ENCODE measurements at regions not wholly inside any gene's neighbourhood (a gene's known extent, or its start where the extent isn't known, plus 50 kb on each side); places are given as distances from the start of the nearest gene placed in this dataset.
"Not testable (repeated sequence)": the region's sequence is repeated elsewhere in the genome, so short reads cannot be mapped to it uniquely, and the experiment has no call there.

GRCh38 chr1:146710838-146711521, 227.1 kb upstream of the NBPF12 start:
- not testable (repeated sequence) for H2AFZ ChIP-seq; H3K36me3 ChIP-seq (ENCODE audit: insufficient read depth); H3K27me3 ChIP-seq (ENCODE audit: insufficient read depth); H3K27ac Mint-ChIP-seq; H3F3A ChIP-seq (replicated peaks; ENCODE audit: low read depth); H3K79me2 ChIP-seq (replicated peaks; ENCODE audit: insufficient read depth); H3K27me3 Mint-ChIP-seq (ENCODE audit: insufficient read depth, low read depth, poor library complexity); H3K4me1 Mint-ChIP-seq; H3K9me2 ChIP-seq (ENCODE audit: insufficient read depth); H3K9me3 Mint-ChIP-seq; H3K36me3 Mint-ChIP-seq (ENCODE audit: low read depth); H3K27ac ChIP-seq (ENCODE audit: low read depth); H3K4me2 ChIP-seq; H3K4me3 Mint-ChIP-seq; H3K4me1 ChIP-seq (ENCODE audit: insufficient read depth); H3K4me3 ChIP-seq; H4K20me1 ChIP-seq (replicated peaks; ENCODE audit: insufficient read depth)
- DNase-seq (ENCODE audit: low spot score): peak; percentile 79
- peak; percentile 93 for ATAC-seq
- TF ChIP-seq CTCF (conservative IDR thresholded peaks at IDR 0.05; ENCODE audit: low read depth in 2 of 2): peak; percentile 32 to 49

GRCh38 chr1:146709302-146709701, 228.8 kb upstream of the NBPF12 start:
- H3K27ac Mint-ChIP-seq; H3K9me3 Mint-ChIP-seq; DNase-seq (ENCODE audit: low spot score); H3K27ac ChIP-seq (ENCODE audit: low read depth); H3K79me2 ChIP-seq (replicated peaks; ENCODE audit: insufficient read depth); H3K4me3 ChIP-seq; H3F3A ChIP-seq (replicated peaks; ENCODE audit: low read depth); H2AFZ ChIP-seq; H3K36me3 ChIP-seq (ENCODE audit: insufficient read depth); H3K27me3 Mint-ChIP-seq (ENCODE audit: insufficient read depth, low read depth, poor library complexity); H3K9me2 ChIP-seq (ENCODE audit: insufficient read depth); H3K4me1 Mint-ChIP-seq; H3K4me2 ChIP-seq; H3K36me3 Mint-ChIP-seq (ENCODE audit: low read depth); H3K4me3 Mint-ChIP-seq; H3K27me3 ChIP-seq (ENCODE audit: insufficient read depth); H4K20me1 ChIP-seq (replicated peaks; ENCODE audit: insufficient read depth); H3K4me1 ChIP-seq (ENCODE audit: insufficient read depth): not testable (repeated sequence)
- peak; percentile 15; the same call in 1 of the 3 replicates for ATAC-seq

GRCh38 chr1:146704162-146704724, 233.9 kb upstream of the NBPF12 start:
- not testable (repeated sequence) for H2AFZ ChIP-seq; DNase-seq (ENCODE audit: low spot score); H3K4me2 ChIP-seq; H3K79me2 ChIP-seq (replicated peaks; ENCODE audit: insufficient read depth); H3K27ac ChIP-seq (ENCODE audit: low read depth); H3F3A ChIP-seq (replicated peaks; ENCODE audit: low read depth); H3K27me3 Mint-ChIP-seq (ENCODE audit: insufficient read depth, low read depth, poor library complexity); H3K9me2 ChIP-seq (ENCODE audit: insufficient read depth); H3K4me1 ChIP-seq (ENCODE audit: insufficient read depth); H3K4me3 Mint-ChIP-seq; H3K36me3 ChIP-seq (ENCODE audit: insufficient read depth); H3K4me1 Mint-ChIP-seq; H3K36me3 Mint-ChIP-seq (ENCODE audit: low read depth); H4K20me1 ChIP-seq (replicated peaks; ENCODE audit: insufficient read depth); H3K27me3 ChIP-seq (ENCODE audit: insufficient read depth); H3K9me3 Mint-ChIP-seq; H3K4me3 ChIP-seq; H3K27ac Mint-ChIP-seq
- peak; percentile 91 for ATAC-seq

- H2AFZ ChIP-seq; H3K4me1 Mint-ChIP-seq; H3K9me2 ChIP-seq (ENCODE audit: insufficient read depth); H3K4me2 ChIP-seq; H3K27me3 Mint-ChIP-seq (ENCODE audit: insufficient read depth, low read depth, poor library complexity); H3K36me3 Mint-ChIP-seq (ENCODE audit: low read depth); H3K9me3 Mint-ChIP-seq; H3F3A ChIP-seq (replicated peaks; ENCODE audit: low read depth); H3K4me3 Mint-ChIP-seq; H3K27me3 ChIP-seq (ENCODE audit: insufficient read depth); H4K20me1 ChIP-seq (replicated peaks; ENCODE audit: insufficient read depth); H3K27ac Mint-ChIP-seq; H3K36me3 ChIP-seq (ENCODE audit: insufficient read depth); H3K4me1 ChIP-seq (ENCODE audit: insufficient read depth); H3K4me3 ChIP-seq; H3K79me2 ChIP-seq (replicated peaks; ENCODE audit: insufficient read depth): not testable (repeated sequence)
- 0 out of 2 replicates have a peak overlapping the region, but pooled peaks have one; percentile 63 for H3K27ac ChIP-seq (ENCODE audit: low read depth)
- ATAC-seq (peak; percentile 89), DNase-seq (ENCODE audit: low spot score) (peak; percentile 37)
These were observed 236.8 kb upstream of the NBPF12 start for GRCh38 chr1:146701320-146701719.

- not testable (repeated sequence) for H3K4me2 ChIP-seq; ATAC-seq; H3K27ac ChIP-seq (ENCODE audit: low read depth); H2AFZ ChIP-seq; H3K9me2 ChIP-seq (ENCODE audit: insufficient read depth); H3K4me3 ChIP-seq; H4K20me1 ChIP-seq (replicated peaks; ENCODE audit: insufficient read depth); H3K27me3 ChIP-seq (ENCODE audit: insufficient read depth); H3K27ac Mint-ChIP-seq; H3K27me3 Mint-ChIP-seq (ENCODE audit: insufficient read depth, low read depth, poor library complexity); H3K4me3 Mint-ChIP-seq; DNase-seq (ENCODE audit: low spot score); H3K4me1 Mint-ChIP-seq; H3K36me3 Mint-ChIP-seq (ENCODE audit: low read depth); H3K36me3 ChIP-seq (ENCODE audit: insufficient read depth); H3K79me2 ChIP-seq (replicated peaks; ENCODE audit: insufficient read depth); H3K9me3 Mint-ChIP-seq; H3K4me1 ChIP-seq (ENCODE audit: insufficient read depth); H3F3A ChIP-seq (replicated peaks; ENCODE audit: low read depth)
These were observed 242.7 kb upstream of the NBPF12 start for GRCh38 chr1:146695388-146695787.

- not testable (repeated sequence) for H3K9me2 ChIP-seq (ENCODE audit: insufficient read depth); DNase-seq (ENCODE audit: low spot score); H3K27me3 Mint-ChIP-seq (ENCODE audit: insufficient read depth, low read depth, poor library complexity); H3K27ac ChIP-seq (ENCODE audit: low read depth); H3K27me3 ChIP-seq (ENCODE audit: insufficient read depth); H3K36me3 ChIP-seq (ENCODE audit: insufficient read depth); H3K4me3 ChIP-seq; ATAC-seq; H3K4me1 Mint-ChIP-seq; H3K4me3 Mint-ChIP-seq; H3F3A ChIP-seq (replicated peaks; ENCODE audit: low read depth); H4K20me1 ChIP-seq (replicated peaks; ENCODE audit: insufficient read depth); H3K27ac Mint-ChIP-seq; H3K79me2 ChIP-seq (replicated peaks; ENCODE audit: insufficient read depth); H2AFZ ChIP-seq; H3K4me1 ChIP-seq (ENCODE audit: insufficient read depth); H3K36me3 Mint-ChIP-seq (ENCODE audit: low read depth); H3K4me2 ChIP-seq; H3K9me3 Mint-ChIP-seq
These were observed 246.3 kb upstream of the NBPF12 start for GRCh38 chr1:146691798-146692197.
